ENCODE measurements at regions not wholly inside any gene's neighbourhood (a gene's known extent, or its start where the extent isn't known, plus 50 kb on each side); places are given as distances from the start of the nearest gene placed in this dataset.
"Not testable (repeated sequence)": the region's sequence is repeated elsewhere in the genome, so short reads cannot be mapped to it uniquely, and the experiment has no call there.

GRCh38 chr16:65244787-65245186 lies 122.9 kb upstream of the CDH11 start:
- ATAC-seq (replicated peaks in 6 of 8), result peak in 2 of 8 experiments; percentile 31 to 64
- Histone ChIP-seq H3K4me1 (replicated peaks in 1 of 2) (no peaks in the 10 kb centered on the region), H3K27ac (no peak overlapping the region), H3K4me3 (no peak overlapping the region)
- 14 to 100% (median 50%) methylated on average over 1 to 2 of the region's 2 CpGs; no CpG with 5 or more reads in 1 of the 10 experiments for WGBS, 10 experiments
- in situ Hi-C loops (cut with MboI; ENCODE audit: low pct_unique_long_range_greater_than_20kb in 2 of 9, low sequenced_read_pairs in 9 of 9, unreplicated experiment in 9 of 9), result no loop called here

- ATAC-seq (replicated peaks in 6 of 8), result peak in 5 of 8 experiments; percentile 12 to 69 (median 33)
- H3K4me1 ChIP-seq (replicated peaks in 1 of 2), result peaks cover 0 to 7% of the 10 kb centered on the region in 2 donors
- H3K27ac ChIP-seq, result no peak overlapping the region
- in situ Hi-C loops (cut with MboI; ENCODE audit: low pct_unique_long_range_greater_than_20kb in 2 of 9, low sequenced_read_pairs in 9 of 9, unreplicated experiment in 9 of 9), result no loop called here
- WGBS, 10 experiments, result 43 to 96% (median 60%) methylated on average over 1 to 7 of the region's 9 CpGs; no CpG with 5 or more reads in 2 of the 10 experiments
- no peak overlapping the region for H3K4me3 ChIP-seq
Observed at GRCh38 chr16:65235339-65236177, 113.7 kb upstream of the CDH11 start.

GRCh38 chr16:65234721-65235320 lies 113.0 kb upstream of the CDH11 start:
- WGBS, 10 experiments, result 47 to 100% (median 91%) methylated on average over 2 to 7 of the region's 16 CpGs; no CpG with 5 or more reads in 3 of the 10 experiments
- H3K27ac ChIP-seq; H3K4me1 ChIP-seq (replicated peaks in 1 of 2); in situ Hi-C loops (cut with MboI; ENCODE audit: low pct_unique_long_range_greater_than_20kb in 2 of 9, low sequenced_read_pairs in 9 of 9, unreplicated experiment in 9 of 9); ATAC-seq (replicated peaks in 6 of 8); H3K4me3 ChIP-seq: not testable (repeated sequence)

GRCh38 chr16:65229191-65229662 lies 107.4 kb upstream of the CDH11 start:
- no peak overlapping the region for H3K4me3 ChIP-seq
- in situ Hi-C loops (cut with MboI; ENCODE audit: low pct_unique_long_range_greater_than_20kb in 2 of 9, low sequenced_read_pairs in 9 of 9, unreplicated experiment in 9 of 9), result no loop called here
- no peak overlapping the region for H3K27ac ChIP-seq
- 32 to 100% (median 82%) methylated on average over 1 to 3 of the region's 3 CpGs for WGBS, 10 experiments
- peaks cover 0 to 3% of the 10 kb centered on the region in 2 donors for H3K4me1 ChIP-seq (replicated peaks in 1 of 2)
- no peak for ATAC-seq (replicated peaks in 6 of 8)

GRCh38 chr16:65227150-65227835 lies 105.4 kb upstream of the CDH11 start:
- no peak overlapping the region for H3K27ac ChIP-seq
- ATAC-seq (replicated peaks in 6 of 8), result no peak
- H3K4me1 ChIP-seq (replicated peaks in 1 of 2), result peaks cover 3 to 8% of the 10 kb centered on the region in 2 donors
- in situ Hi-C loops (cut with MboI; ENCODE audit: low pct_unique_long_range_greater_than_20kb in 2 of 9, low sequenced_read_pairs in 9 of 9, unreplicated experiment in 9 of 9), result no loop called here
- H3K4me3 ChIP-seq, result no peak overlapping the region
- 86 to 100% (median 100%) methylated on average over 1 of the region's 1 CpG; no CpG with 5 or more reads in 4 of the 10 experiments for WGBS, 10 experiments

- Histone ChIP-seq H3K27ac (no peak overlapping the region), H3K4me1 (replicated peaks in 1 of 2) (peaks cover 3 to 10% of the 10 kb centered on the region in 2 donors), H3K4me3 (no peak overlapping the region)
- no peak for ATAC-seq (replicated peaks in 6 of 8)
- in situ Hi-C loops (cut with MboI; ENCODE audit: low pct_unique_long_range_greater_than_20kb in 2 of 9, low sequenced_read_pairs in 9 of 9, unreplicated experiment in 9 of 9), result no loop called here
- 50 to 100% (median 85%) methylated on average over 1 of the region's 1 CpG; no CpG with 5 or more reads in 2 of the 10 experiments for WGBS, 10 experiments
Observed at GRCh38 chr16:65226077-65226476, 104.2 kb upstream of the CDH11 start.

- Histone ChIP-seq H3K27ac (no peak overlapping the region), H3K4me3 (no peak overlapping the region), H3K4me1 (replicated peaks in 1 of 2) (peaks cover 3 to 10% of the 10 kb centered on the region in 2 donors)
- in situ Hi-C loops (cut with MboI; ENCODE audit: low pct_unique_long_range_greater_than_20kb in 2 of 9, low sequenced_read_pairs in 9 of 9, unreplicated experiment in 9 of 9), result no loop called here
- 48 to 96% (median 69%) methylated on average over 3 to 5 of the region's 5 CpGs; no CpG with 5 or more reads in 2 of the 10 experiments for WGBS, 10 experiments
- peak in 1 of 8 experiments; percentile 41 for ATAC-seq (replicated peaks in 6 of 8)
Observed at GRCh38 chr16:65225488-65225887, 103.6 kb upstream of the CDH11 start.

GRCh38 chr16:65224994-65225393 lies 103.1 kb upstream of the CDH11 start:
- Histone ChIP-seq H3K4me1 (replicated peaks in 1 of 2) (peaks cover 3 to 10% of the 10 kb centered on the region in 2 donors), H3K27ac (no peak overlapping the region), H3K4me3 (no peak overlapping the region)
- ATAC-seq (replicated peaks in 6 of 8), result no peak
- in situ Hi-C loops (cut with MboI; ENCODE audit: low pct_unique_long_range_greater_than_20kb in 2 of 9, low sequenced_read_pairs in 9 of 9, unreplicated experiment in 9 of 9), result no loop called here
- 38 to 100% (median 89%) methylated on average over 1 of the region's 1 CpG; no CpG with 5 or more reads in 1 of the 10 experiments for WGBS, 10 experiments

- ATAC-seq (replicated peaks in 6 of 8), result no peak
- H3K4me3 ChIP-seq, result no peak overlapping the region
- no peak overlapping the region for H3K27ac ChIP-seq
- WGBS, 10 experiments, result 64 to 100% (median 83%) methylated on average over 1 to 2 of the region's 2 CpGs
- in situ Hi-C loops (cut with MboI; ENCODE audit: low pct_unique_long_range_greater_than_20kb in 2 of 9, low sequenced_read_pairs in 9 of 9, unreplicated experiment in 9 of 9), result no loop called here
- peaks cover 3 to 10% of the 10 kb centered on the region in 2 donors for H3K4me1 ChIP-seq (replicated peaks in 1 of 2)
Observed at GRCh38 chr16:65224471-65224870, 102.6 kb upstream of the CDH11 start.

GRCh38 chr16:65223335-65223734 lies 101.5 kb upstream of the CDH11 start:
- ATAC-seq (replicated peaks in 6 of 8), result no peak
- in situ Hi-C loops (cut with MboI; ENCODE audit: low pct_unique_long_range_greater_than_20kb in 2 of 9, low sequenced_read_pairs in 9 of 9, unreplicated experiment in 9 of 9), result no loop called here

GRCh38 chr16:65222536-65222935 lies 100.7 kb upstream of the CDH11 start:
- H3K4me1 ChIP-seq (replicated peaks in 1 of 2), result peaks cover 3 to 10% of the 10 kb centered on the region in 2 donors
- in situ Hi-C loops (cut with MboI; ENCODE audit: low pct_unique_long_range_greater_than_20kb in 2 of 9, low sequenced_read_pairs in 9 of 9, unreplicated experiment in 9 of 9), result no loop called here
- no peak for ATAC-seq (replicated peaks in 6 of 8)
- H3K27ac ChIP-seq, result no peak overlapping the region
- WGBS, 10 experiments, result 50 to 100% (median 83%) methylated on average over 1 to 6 of the region's 6 CpGs
- H3K4me3 ChIP-seq, result no peak overlapping the region

More at GRCh38 chr16:65223335-65223734, 101.5 kb upstream of the CDH11 start:
- no peak overlapping the region for H3K4me3 ChIP-seq
- no peak overlapping the region for H3K27ac ChIP-seq
- WGBS, 10 experiments, result 20 to 91% (median 81%) methylated on average over 1 to 3 of the region's 3 CpGs; no CpG with 5 or more reads in 1 of the 10 experiments
- peaks cover 3 to 10% of the 10 kb centered on the region in 2 donors for H3K4me1 ChIP-seq (replicated peaks in 1 of 2)

- Histone ChIP-seq H3K4me1 (replicated peaks in 1 of 2) (peaks cover 3 to 10% of the 10 kb centered on the region in 2 donors), H3K27ac (no peak overlapping the region), H3K4me3 (no peak overlapping the region)
- no peak for ATAC-seq (replicated peaks in 6 of 8)
- WGBS, 10 experiments, result 60 to 100% (median 80%) methylated on average over 1 of the region's 1 CpG; no CpG with 5 or more reads in 7 of the 10 experiments
- in situ Hi-C loops (cut with MboI; ENCODE audit: low pct_unique_long_range_greater_than_20kb in 2 of 9, low sequenced_read_pairs in 9 of 9, unreplicated experiment in 9 of 9), result no loop called here
Observed at GRCh38 chr16:65222049-65222448, 100.2 kb upstream of the CDH11 start.

GRCh38 chr16:65219786-65220185 lies 97.9 kb upstream of the CDH11 start:
- 86 to 100% (median 100%) methylated on average over 1 of the region's 1 CpG; no CpG with 5 or more reads in 6 of the 10 experiments for WGBS, 10 experiments
- in situ Hi-C loops (cut with MboI; ENCODE audit: low pct_unique_long_range_greater_than_20kb in 2 of 9, low sequenced_read_pairs in 9 of 9, unreplicated experiment in 9 of 9), result no loop called here
- Histone ChIP-seq H3K27ac (no peak overlapping the region), H3K4me3 (no peak overlapping the region), H3K4me1 (replicated peaks in 1 of 2) (peaks cover 6 to 10% of the 10 kb centered on the region in 2 donors)
- peak in 5 of 8 experiments; percentile 49 to 100 (median 83) for ATAC-seq (replicated peaks in 6 of 8)
